IMR-90 (cell line): ENCODE measurements at regions not wholly inside any gene's neighbourhood (a gene's known extent, or its start where the extent isn't known, plus 50 kb on each side); places are given as distances from the start of the nearest gene placed in this dataset.

Experiments used
- MAZ ChIP-seq: IDR thresholded peaks from 2 replicates; pipeline ENCODE4 v1.6.1; 2012; ENCODE audit warnings: low read depth, mild to moderate bottlenecking, low read length, improper control_type of control experiment, moderate library complexity, borderline replicate concordance
- MXI1 ChIP-seq: IDR thresholded peaks from 2 replicates; pipeline ENCODE4 v1.6.1; 2012; ENCODE audit warnings: low read depth, mild to moderate bottlenecking, low read length, moderate library complexity, borderline replicate concordance
- POLR2A ChIP-seq: IDR thresholded peaks from 2 replicates; pipeline ENCODE4 v1.6.1; 2012; ENCODE audit warnings: mild to moderate bottlenecking, low read depth, low read length
- TF ChIP-seq, protein P1 (sequence below): conservative IDR thresholded peaks from 2 replicates; pipeline ENCODE4 v1.5.1; 2012; ENCODE audit warnings: mild to moderate bottlenecking, low read depth, low read length, improper control_type of control experiment
- TF ChIP-seq, protein P2 (sequence below): fragments of 150-350 bp; IDR thresholded peaks from 2 replicates; pipeline ENCODE4 v1.6.1; 2017; ENCODE audit warnings: mild to moderate bottlenecking, antibody characterized with exemption, low read length, low read depth

DNA sequence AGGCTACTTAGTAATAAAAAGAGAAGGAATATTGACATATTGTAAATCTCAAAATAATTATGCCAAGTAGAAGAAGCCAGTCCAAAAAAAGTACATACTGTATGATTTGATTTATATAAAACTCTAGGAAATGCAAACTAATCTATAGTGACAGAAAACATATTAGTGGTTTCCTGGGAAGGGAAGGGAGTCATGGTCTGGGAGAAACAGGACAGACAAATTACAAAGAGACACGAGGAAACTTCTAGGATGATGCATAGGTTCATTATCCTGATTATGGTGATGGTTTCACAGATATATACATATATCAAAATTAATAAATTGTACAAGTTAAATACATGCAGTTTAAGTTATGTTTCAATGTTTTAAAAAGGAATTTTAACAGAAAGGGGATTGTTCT, 81.0 kb upstream of the GOLGA8B start:
- TF ChIP-seq, protein P1, sequence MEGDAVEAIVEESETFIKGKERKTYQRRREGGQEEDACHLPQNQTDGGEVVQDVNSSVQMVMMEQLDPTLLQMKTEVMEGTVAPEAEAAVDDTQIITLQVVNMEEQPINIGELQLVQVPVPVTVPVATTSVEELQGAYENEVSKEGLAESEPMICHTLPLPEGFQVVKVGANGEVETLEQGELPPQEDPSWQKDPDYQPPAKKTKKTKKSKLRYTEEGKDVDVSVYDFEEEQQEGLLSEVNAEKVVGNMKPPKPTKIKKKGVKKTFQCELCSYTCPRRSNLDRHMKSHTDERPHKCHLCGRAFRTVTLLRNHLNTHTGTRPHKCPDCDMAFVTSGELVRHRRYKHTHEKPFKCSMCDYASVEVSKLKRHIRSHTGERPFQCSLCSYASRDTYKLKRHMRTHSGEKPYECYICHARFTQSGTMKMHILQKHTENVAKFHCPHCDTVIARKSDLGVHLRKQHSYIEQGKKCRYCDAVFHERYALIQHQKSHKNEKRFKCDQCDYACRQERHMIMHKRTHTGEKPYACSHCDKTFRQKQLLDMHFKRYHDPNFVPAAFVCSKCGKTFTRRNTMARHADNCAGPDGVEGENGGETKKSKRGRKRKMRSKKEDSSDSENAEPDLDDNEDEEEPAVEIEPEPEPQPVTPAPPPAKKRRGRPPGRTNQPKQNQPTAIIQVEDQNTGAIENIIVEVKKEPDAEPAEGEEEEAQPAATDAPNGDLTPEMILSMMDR = no peak
- TF ChIP-seq, protein P2, sequence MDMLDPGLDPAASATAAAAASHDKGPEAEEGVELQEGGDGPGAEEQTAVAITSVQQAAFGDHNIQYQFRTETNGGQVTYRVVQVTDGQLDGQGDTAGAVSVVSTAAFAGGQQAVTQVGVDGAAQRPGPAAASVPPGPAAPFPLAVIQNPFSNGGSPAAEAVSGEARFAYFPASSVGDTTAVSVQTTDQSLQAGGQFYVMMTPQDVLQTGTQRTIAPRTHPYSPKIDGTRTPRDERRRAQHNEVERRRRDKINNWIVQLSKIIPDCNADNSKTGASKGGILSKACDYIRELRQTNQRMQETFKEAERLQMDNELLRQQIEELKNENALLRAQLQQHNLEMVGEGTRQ = no peak
- TF ChIP-seq POLR2A = no peak
- no peak for TF ChIP-seq MAZ
- no peak for TF ChIP-seq MXI1
